ENCODE measurements at regions not wholly inside any gene's neighbourhood (a gene's known extent, or its start where the extent isn't known, plus 50 kb on each side); places are given as distances from the start of the nearest gene placed in this dataset.
"Not testable (repeated sequence)": the region's sequence is repeated elsewhere in the genome, so short reads cannot be mapped to it uniquely, and the experiment has no call there.

- no peak for DNase-seq (ENCODE audit: low read depth in 3 of 3)
These were observed 437.8 kb upstream of the NPVF start for GRCh38 chr7:25665903-25666670.

DNA sequence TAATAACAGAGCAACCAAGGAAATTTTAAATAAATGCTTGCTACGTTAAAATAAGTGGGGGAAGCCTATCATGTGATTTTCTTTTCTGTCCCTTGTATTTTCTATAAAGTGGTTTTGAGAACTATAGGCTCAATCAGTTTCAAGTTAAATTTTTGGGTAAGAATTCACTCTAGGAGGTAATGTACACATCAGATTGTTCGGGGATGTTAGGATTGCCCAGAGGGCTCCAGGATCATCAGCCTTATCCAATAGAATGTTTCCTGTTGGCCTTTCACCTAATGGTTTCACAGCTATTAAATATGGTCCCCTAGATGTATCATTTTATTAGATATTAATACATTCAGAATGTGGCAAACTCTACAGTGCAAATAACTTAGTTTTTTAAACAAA lies 438.4 kb upstream of the NPVF start:
- DNase-seq (ENCODE audit: low read depth in 3 of 3): no peak

- DNase-seq (ENCODE audit: low read depth in 3 of 3): no peak
These were observed 441.0 kb upstream of the NPVF start for GRCh38 chr7:25669281-25669781.

DNA sequence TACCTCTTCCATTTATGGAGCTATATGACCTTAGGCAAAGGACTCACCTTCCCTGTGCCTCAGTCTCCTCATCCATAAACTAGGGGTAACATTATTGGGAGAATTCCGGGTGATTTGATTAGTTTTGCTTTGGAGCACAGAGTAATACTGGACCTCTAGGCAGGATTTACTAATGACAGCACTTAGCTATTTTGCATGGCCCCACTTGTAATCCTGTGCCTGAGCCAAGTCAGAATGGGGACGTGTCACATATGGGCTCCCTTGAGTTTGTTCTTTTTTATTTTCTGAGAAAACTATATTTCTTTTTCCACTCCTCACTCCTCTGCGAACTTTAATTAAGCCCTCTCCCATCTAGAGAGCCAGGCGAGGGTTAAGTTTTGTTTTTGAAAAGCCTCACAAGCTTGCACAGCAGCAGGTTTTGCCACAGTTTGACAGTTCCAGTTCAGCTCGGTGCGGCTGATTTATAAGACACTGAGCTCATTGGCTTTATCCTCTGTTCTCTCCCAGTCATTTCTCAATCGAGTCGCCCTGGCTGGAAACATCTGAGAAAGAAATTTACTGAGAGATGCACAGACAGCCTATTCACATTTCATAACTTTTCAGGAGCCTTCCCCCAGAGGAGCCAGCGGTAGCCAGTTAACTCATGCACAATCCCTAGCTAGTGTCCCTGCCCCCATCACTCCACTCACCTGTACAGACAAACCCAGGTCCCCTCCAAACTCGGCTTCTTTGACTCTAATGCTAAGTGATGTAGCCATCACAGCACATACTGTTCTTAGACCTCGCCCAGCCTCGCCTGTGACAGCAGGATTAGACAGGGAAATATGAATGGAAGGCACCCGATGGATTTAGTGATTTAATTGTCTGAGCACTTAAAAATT lies 441.9 kb upstream of the NPVF start:
- DNase-seq (ENCODE audit: low read depth in 3 of 3): no peak

GRCh38 chr7:25671111-25671510 lies 442.8 kb upstream of the NPVF start:
- no peak for DNase-seq (ENCODE audit: low read depth in 3 of 3)

- DNase-seq (ENCODE audit: low read depth in 3 of 3): no peak
These were observed 444.2 kb upstream of the NPVF start for GRCh38 chr7:25672496-25672895.

DNA sequence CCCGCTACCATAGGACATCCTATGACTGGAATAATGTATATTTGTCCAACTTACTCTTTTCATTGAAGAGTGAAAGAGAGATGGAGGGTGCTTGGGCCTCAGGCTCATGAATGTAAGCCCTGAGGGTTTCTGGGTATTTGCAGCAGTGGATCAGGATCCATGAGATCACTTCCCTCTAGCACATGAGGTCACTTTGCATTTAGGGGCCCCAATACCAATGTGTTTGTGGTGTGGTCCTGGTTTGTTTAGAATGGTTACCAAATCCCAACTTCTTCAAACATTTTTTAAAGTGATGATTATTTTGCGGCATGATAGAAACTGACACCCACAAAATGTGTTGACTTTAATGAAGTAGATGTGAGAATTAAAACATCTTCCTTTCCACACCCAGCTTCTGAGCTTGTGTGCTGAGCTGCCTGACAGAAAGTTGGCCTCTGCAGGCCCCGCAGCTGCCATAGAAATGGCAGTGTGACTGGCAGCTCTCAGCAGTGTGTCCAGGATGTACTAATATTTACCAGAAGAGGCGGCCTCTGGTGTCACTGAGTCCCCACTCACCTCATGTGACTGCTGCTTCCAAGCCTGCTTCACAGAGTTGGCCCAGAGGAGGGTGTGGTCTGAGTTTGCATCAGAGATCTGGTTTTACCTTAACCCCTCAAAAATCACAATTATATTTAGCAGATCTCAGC lies 447.6 kb upstream of the NPVF start:
- no peak for DNase-seq (ENCODE audit: low read depth in 3 of 3)

DNA sequence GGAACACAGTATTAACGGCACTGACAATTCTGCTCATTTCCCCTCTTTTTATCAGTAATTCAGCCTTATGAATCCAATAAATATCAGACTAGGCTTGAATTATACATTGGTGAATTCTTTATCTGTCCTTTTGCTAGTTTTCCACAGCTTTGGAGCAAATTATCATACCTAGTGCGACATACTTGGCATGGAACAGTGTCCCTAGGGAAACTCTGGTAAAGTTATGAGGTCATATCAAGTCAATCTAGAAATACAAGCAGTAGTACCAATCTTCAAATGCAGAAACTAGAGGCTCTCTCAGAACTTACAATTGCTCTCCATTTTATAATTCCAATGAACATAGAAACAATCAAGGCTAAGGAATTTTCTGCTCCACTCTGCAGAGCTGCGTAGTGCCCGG lies 449.3 kb upstream of the NPVF start:
- DNase-seq (ENCODE audit: low read depth in 3 of 3): no peak

GRCh38 chr7:25678215-25678614 lies 449.9 kb upstream of the NPVF start:
- DNase-seq (ENCODE audit: low read depth in 3 of 3): no peak

- no peak for DNase-seq (ENCODE audit: low read depth in 3 of 3)
These were observed 452.4 kb upstream of the NPVF start for GRCh38 chr7:25680636-25681035.

GRCh38 chr7:25684360-25684759 lies 456.1 kb upstream of the NPVF start:
- no peak for DNase-seq (ENCODE audit: low read depth in 3 of 3)

DNA sequence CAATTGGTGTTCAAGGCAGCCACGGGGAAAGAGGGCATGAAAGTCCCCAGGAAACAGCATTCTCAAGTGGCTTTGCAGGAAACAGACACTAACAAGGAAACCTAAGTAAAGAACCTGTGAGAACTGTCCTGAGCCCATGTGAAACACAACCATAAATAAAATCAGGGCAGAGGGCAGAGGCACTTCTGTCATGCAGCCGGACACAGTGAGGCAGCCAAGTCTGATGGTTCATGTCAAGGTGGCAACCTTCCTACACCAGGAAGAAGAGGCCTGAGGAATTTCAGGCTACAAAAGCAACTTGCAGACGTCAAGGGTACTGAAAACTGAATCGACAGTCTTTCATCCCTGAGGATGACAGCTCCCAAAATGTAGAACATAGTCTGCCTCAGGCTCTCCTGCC lies 458.2 kb upstream of the NPVF start:
- no peak for DNase-seq (ENCODE audit: low read depth in 3 of 3)

GRCh38 chr7:25694211-25694610 lies 457.8 kb upstream of the NFE2L3 start:
- no peak for DNase-seq (ENCODE audit: low read depth in 3 of 3)

DNA sequence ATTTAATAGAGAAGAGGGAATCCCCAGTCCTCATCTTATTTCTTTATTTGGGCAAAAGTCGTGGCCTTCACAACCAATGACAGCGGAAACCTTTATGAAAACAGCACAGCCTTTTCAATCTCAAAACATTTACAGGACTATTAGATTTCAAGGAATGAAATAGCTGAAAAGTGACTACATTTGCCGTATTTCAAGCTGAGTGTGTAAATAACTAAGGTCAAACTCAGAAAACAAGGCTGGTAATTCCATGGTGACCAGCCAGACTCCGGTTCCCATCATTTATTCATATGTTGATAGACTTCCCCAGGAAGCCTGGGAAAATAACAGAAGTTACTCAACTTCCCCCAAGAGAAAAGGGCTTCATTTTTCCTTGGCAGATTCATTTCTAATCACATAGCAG lies 457.3 kb upstream of the NFE2L3 start:
- no peak for DNase-seq (ENCODE audit: low read depth in 3 of 3)

DNA sequence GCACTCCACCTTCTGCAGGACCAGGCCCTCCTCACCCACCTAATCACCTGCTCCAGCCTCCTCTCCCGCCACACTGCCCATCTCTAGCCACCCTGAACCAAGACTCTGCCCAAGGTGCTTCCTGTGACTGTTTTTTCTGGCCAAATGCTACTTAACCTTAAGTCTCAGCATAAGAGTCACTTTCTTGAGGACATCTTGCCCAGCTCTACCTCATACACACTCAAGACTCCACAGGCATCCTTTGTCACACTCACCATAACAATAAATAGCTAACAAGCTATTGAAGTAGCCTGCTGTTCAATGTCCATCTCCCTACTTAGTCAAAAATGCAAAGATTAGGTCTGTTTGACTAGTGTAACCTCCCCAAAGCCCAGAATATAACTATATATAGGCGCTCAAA lies 455.4 kb upstream of the NFE2L3 start:
- DNase-seq (ENCODE audit: low read depth in 3 of 3): no peak

DNA sequence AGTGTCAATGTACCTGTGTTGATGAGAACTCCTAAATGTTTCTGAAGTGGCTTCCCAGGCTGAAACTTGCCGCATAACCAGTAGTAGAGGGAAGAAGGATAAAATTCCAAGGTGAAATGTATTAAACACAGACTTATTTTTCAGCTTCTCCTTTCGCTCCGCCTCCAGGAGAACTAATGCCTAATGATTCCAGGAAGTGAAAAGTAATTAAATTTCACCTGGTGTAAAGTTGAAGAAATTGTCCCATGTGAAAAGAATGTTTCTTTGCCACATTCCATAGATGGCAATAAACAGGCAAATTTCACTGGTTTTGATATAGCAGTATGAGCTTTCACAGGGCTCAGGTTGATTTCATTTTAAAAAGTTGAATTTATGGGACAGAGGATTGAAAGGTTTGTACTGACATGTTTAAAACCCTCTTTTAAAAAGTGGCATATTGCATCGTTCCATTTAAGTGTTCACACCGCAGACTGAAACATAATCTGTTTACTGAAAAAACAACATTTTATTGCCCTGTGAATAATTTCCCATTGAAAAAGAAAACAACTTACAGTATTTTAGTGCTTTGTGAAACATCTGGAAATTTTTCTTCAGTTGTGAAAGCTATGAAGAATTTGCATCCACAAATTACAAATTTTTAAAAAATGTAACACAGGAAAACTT lies 453.4 kb upstream of the NFE2L3 start:
- no peak for DNase-seq (ENCODE audit: low read depth in 3 of 3)

DNA sequence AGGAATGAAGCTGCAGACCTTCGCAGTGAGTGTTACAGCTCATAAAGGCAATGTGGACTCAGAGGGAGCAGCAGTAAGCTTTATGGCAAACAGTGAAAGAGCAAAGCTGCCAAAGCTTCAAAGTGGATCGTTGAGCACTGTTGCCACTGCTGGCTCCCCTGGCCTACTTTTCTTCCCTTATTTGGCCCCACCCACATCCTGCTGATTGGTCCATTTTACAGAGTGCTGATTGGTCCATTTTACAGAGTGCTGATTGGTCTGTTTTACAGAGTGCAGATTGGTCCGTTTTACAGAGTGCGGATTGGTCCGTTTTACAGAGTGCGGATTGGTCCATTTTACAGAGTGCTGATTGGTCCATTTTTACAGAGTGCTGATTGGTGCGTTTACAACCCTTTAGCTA lies 451.9 kb upstream of the NFE2L3 start:
- not testable (repeated sequence) for DNase-seq (ENCODE audit: low read depth in 3 of 3)

GRCh38 chr7:25704413-25704812 lies 447.6 kb upstream of the NFE2L3 start:
- DNase-seq (ENCODE audit: low read depth in 3 of 3): no peak

DNA sequence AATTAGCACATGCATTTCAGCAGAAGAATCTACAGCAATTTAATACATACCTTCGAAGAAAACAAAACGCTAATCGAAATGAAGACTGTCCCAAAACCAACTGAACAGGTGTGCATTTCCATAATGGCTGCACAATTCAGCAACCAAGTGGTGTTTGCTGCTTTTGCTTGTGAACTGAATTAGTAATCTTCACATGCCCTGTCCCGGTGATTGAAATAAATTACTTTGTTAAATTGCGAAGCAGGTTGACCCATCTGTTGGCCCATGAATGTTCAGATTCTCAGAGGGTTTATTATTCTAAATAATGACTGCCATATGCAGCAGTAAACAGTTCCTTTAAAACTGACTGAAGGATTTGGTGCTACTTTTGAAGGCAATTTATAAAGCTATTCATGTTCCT lies 445.2 kb upstream of the NFE2L3 start:
- DNase-seq (ENCODE audit: low read depth in 3 of 3): no peak

DNA sequence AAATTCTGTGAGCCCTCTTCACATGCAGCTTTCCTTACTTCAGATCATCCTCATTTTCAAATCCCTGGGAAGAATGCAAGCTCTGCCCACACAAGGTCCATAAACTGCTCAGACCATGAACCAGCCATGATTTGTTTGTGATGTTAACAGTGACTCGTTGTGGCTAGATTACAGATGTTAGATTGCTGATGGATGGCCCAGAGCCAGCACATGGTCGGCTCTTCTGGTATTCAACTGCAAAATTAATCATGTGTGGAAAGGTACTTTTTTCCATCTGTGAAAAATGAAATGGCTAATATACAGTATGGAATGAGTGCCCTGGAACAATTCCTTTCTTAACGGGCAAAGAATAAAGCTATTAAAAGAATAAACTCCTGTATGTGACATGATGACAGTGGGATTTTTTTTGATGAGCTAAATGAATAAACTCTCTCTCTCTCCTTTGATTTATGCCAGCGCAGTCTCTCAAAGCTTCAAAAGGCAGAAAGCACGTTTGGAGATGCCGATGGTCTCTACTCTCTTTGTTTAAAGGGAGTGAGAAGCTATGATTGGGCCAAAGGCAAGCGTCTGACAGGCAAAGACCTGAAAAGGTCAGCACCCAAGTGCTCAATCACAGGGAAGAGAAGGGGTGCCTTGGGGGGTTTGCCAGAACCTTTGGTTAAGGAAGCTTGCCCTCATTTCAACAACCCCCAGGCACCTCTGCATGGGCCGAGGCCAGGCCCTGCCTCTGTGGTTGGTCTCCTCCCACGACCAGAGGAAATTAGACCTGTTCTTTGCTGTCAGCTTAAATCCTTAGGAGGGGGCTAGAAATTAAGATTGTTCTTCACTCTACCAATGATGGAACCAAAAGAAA lies 444.0 kb upstream of the NFE2L3 start:
- no peak for DNase-seq (ENCODE audit: low read depth in 3 of 3)

- DNase-seq (ENCODE audit: low read depth in 3 of 3): no peak
These were observed 441.0 kb upstream of the NFE2L3 start for GRCh38 chr7:25710959-25711358.
